RWPE1 (cell line): ENCODE measurements at regions not wholly inside any gene's neighbourhood (a gene's known extent, or its start where the extent isn't known, plus 50 kb on each side); places are given as distances from the start of the nearest gene placed in this dataset.

Experiments used
- CTCF ChIA-PET: fragments of 350-600 bp; sonication (Branson Sonifier 250); formaldehyde crosslinking; extraction: SDS; loops from one replicate; lab custom pipeline; 2021; lab: Yijun Ruan, JAX
- POLR2A ChIA-PET: fragments of 400-600 bp; formaldehyde crosslinking; extraction: SDS; loops from one replicate; lab custom pipeline; 2020; ENCODE audit warnings: antibody characterized with exemption; ENCODE audit not compliant: low non-redundant PET; lab: Yijun Ruan, JAX
- DNase-seq: peaks from one replicate; pipeline ENCODE4 v3.0.0; 2012; ENCODE audit warnings: low spot score
- H3K27ac ChIP-seq: fragments of 450-650 bp; 2 replicates; pipeline ENCODE4 v1.5.1; 2017
- CTCF ChIP-seq: fragments of 450-650 bp; conservative IDR thresholded peaks from 2 replicates; pipeline ENCODE4 v1.5.1; 2017; ENCODE audit warnings: low read depth, mild to moderate bottlenecking

- TF ChIP-seq CTCF = no peak
- no peak for DNase-seq
- POLR2A ChIA-PET = no interaction called here
- H3K27ac ChIP-seq = no peak overlapping the region
- CTCF ChIA-PET = no interaction called here
Measured at GRCh38 chr11:35879361-35879760, 64.5 kb upstream of the LDLRAD3 start.

- ChIA-PET POLR2A (no interaction called here), CTCF (interaction anchor here (0.6 kb wide), 1 partner anchor 266 kb away, joined by 4 read pairs; no protein-coding TSS in a partner anchor)
- no peak overlapping the region for H3K27ac ChIP-seq
- no peak for DNase-seq
- no peak for TF ChIP-seq CTCF
Measured at GRCh38 chr11:35886759-35887158, 57.1 kb upstream of the LDLRAD3 start.

- H3K27ac ChIP-seq = peak overlapping the region; percentile 77
- ChIA-PET POLR2A (no interaction called here), CTCF (no interaction called here)
- DNase-seq = no peak
- no peak for TF ChIP-seq CTCF
Measured at GRCh38 chr11:35887737-35888136, 56.1 kb upstream of the LDLRAD3 start.

- POLR2A ChIA-PET = no interaction called here
- no peak for DNase-seq
- no peak for TF ChIP-seq CTCF
- CTCF ChIA-PET = interaction anchor here (0.7 kb wide), 1 partner anchor 154 kb away, joined by 4 read pairs; no protein-coding TSS in a partner anchor
- no peak overlapping the region for H3K27ac ChIP-seq
Measured at GRCh38 chr11:35888961-35889360, 54.9 kb upstream of the LDLRAD3 start.

GRCh38 chr11:35891096-35891495, 52.8 kb upstream of the LDLRAD3 start:
- ChIA-PET POLR2A (no interaction called here), CTCF (no interaction called here)
- DNase-seq = no peak
- no peak for TF ChIP-seq CTCF
- H3K27ac ChIP-seq = no peak overlapping the region

- ChIA-PET POLR2A (no interaction called here), CTCF (no interaction called here)
- DNase-seq = no peak
- no peak overlapping the region for H3K27ac ChIP-seq
- TF ChIP-seq CTCF = no peak
Measured at GRCh38 chr11:35892166-35892565, 51.7 kb upstream of the LDLRAD3 start.
